H1 (cell line): ENCODE measurements at regions not wholly inside any gene's neighbourhood (a gene's known extent, or its start where the extent isn't known, plus 50 kb on each side); places are given as distances from the start of the nearest gene placed in this dataset.

Source experiments
- CTCF ChIA-PET: fragments of 300-600 bp; sonication (Branson Sonifier 250); formaldehyde crosslinking; loops from one replicate; lab custom pipeline; 2021; ENCODE audit not compliant: partially characterized antibody; lab: Charles Lee
- POLR2A ChIA-PET: fragments of 300-600 bp; sonication (Branson Sonifier 250); formaldehyde crosslinking; loops from one replicate; lab custom pipeline; 2021; ENCODE audit warnings: inconsistent platforms; ENCODE audit not compliant: partially characterized antibody; lab: Charles Lee
- DNase-seq, 2 experiments: peaks; one replicate each; pipeline versions ENCODE4 v3.0.0 to v3.0.0-alpha.2; 2010 to 2022; ENCODE audit warnings: low spot score in 2 of 2, low read depth in 1 of 2, mixed read lengths in 1 of 2
- FAIRE-seq: peaks from 2 replicates; lab custom pipeline; 2011; peaks lifted over from hg19 to GRCh38; lab: Jason Lieb, UNC
- H2AFZ ChIP-seq: 2 replicates; pipeline ENCODE4 v1.8.1; 2012; ENCODE audit warnings: low read length, inconsistent platforms
- H2AK5ac ChIP-seq: 2 replicates; pipeline ENCODE4 v1.6.1; 2013; ENCODE audit warnings: low read depth, low read length
- H2BK120ac ChIP-seq: replicated peaks from 2 replicates; pipeline ENCODE3; 2013; ENCODE audit warnings: low read depth, low read length, inconsistent platforms
- H2BK12ac ChIP-seq: 2 replicates; pipeline ENCODE4 v1.6.1; 2013; ENCODE audit warnings: low read depth, low read length
- H2BK15ac ChIP-seq: 2 replicates; pipeline ENCODE4 v1.6.1; 2013; ENCODE audit warnings: low read length
- H2BK20ac ChIP-seq: 2 replicates; pipeline ENCODE4 v1.6.1; 2013; ENCODE audit warnings: low read length
- H2BK5ac ChIP-seq: 2 replicates; pipeline ENCODE4 v1.6.1; 2013; ENCODE audit warnings: low read depth, low read length
- H3K14ac ChIP-seq: 2 replicates; pipeline ENCODE4 v1.6.1; 2013; ENCODE audit warnings: inconsistent platforms; ENCODE audit not compliant: insufficient read length
- H3K18ac ChIP-seq: 2 replicates; pipeline ENCODE4 v1.6.1; 2013; ENCODE audit warnings: low read length; ENCODE audit errors: extremely low read depth
- H3K23ac ChIP-seq: 2 replicates; pipeline ENCODE4 v1.6.1; 2013; ENCODE audit warnings: inconsistent platforms; ENCODE audit not compliant: insufficient read length
- H3K23me2 ChIP-seq: 2 replicates; pipeline ENCODE4 v1.6.1; 2013; ENCODE audit warnings: low read depth, low read length
- H3K27ac ChIP-seq: 2 replicates; pipeline ENCODE4 v1.6.1; 2011; ENCODE audit warnings: low read depth, low read length, inconsistent platforms
- H3K27me3 ChIP-seq, 4 experiments: replicated peaks in 1 of 4; 1 replicate in 1 of 4; 2 replicates in 3 of 4; pipeline versions ENCODE4 v1.6.1 to v1.8.1; 2011 to 2013; ENCODE audit warnings: low read length in 3 of 4, mild to moderate bottlenecking in 3 of 4, inconsistent platforms in 2 of 4, mixed read lengths in 2 of 4, moderate library complexity in 1 of 4; ENCODE audit not compliant: control insufficient read depth in 3 of 4, insufficient read depth in 3 of 4; ENCODE audit errors: extremely low read depth in 1 of 4
- H3K36me3 ChIP-seq, 4 experiments: 2 replicates each; pipeline versions ENCODE4 v1.6.1 to v1.8.1; 2011 to 2013; ENCODE audit warnings: mild to moderate bottlenecking in 4 of 4, low read length in 3 of 4, moderate library complexity in 2 of 4, control low read depth in 1 of 4, inconsistent platforms in 1 of 4; ENCODE audit not compliant: insufficient read depth in 4 of 4, control insufficient read depth in 2 of 4
- H3K4ac ChIP-seq: replicated peaks from 2 replicates; pipeline ENCODE3; 2013; ENCODE audit warnings: low read length, low read depth, mixed read lengths, inconsistent platforms; ENCODE audit not compliant: insufficient read length
- H3K4me1 ChIP-seq, 4 experiments: replicated peaks in 1 of 4; 1 replicate in 1 of 4; 2 replicates in 3 of 4; pipeline versions ENCODE4 v1.6.1 to v1.8.1; 2011 to 2013; ENCODE audit warnings: low read length in 3 of 4, inconsistent platforms in 2 of 4, mixed read lengths in 1 of 4; ENCODE audit not compliant: insufficient read depth in 4 of 4, control insufficient read depth in 3 of 4
- H3K4me2 ChIP-seq, 2 experiments: 2 replicates each; pipeline versions ENCODE4 v1.6.1 to v1.8.1; 2011 to 2013; ENCODE audit warnings: low read depth in 2 of 2, low read length in 2 of 2, control low read depth in 1 of 2, inconsistent platforms in 1 of 2, mild to moderate bottlenecking in 1 of 2; ENCODE audit not compliant: insufficient read depth in 1 of 2
- H3K4me3 ChIP-seq, 4 experiments: fragments of 200-600, 300-600 bp in 1 of 4; sonication (generic), shearing (Covaris generic), sonication (Bioruptor Twin) in 1 of 4; 2 replicates each; pipeline versions ENCODE4 v1.5.1 to v1.8.1; 2011 to 2016; ENCODE audit warnings: low read length in 4 of 4, low read depth in 3 of 4, control low read depth in 2 of 4, inconsistent platforms in 2 of 4, mild to moderate bottlenecking in 2 of 4, mixed read lengths in 1 of 4, moderate library complexity in 1 of 4; ENCODE audit not compliant: insufficient read depth in 2 of 4; ENCODE audit errors: extremely low read depth in 1 of 4
- H3K56ac ChIP-seq: replicated peaks from 2 replicates; pipeline ENCODE3; 2013; ENCODE audit warnings: low read depth, mild to moderate bottlenecking, mixed read lengths, low read length, inconsistent platforms; ENCODE audit not compliant: insufficient read length
- H3K79me1 ChIP-seq: 2 replicates; pipeline ENCODE4 v1.6.1; 2013; ENCODE audit warnings: low read depth, low read length, control low read depth
- H3K79me2 ChIP-seq, 2 experiments: 2 replicates each; pipeline versions ENCODE4 v1.6.1 to v1.8.1; 2012 to 2013; ENCODE audit warnings: low read length in 2 of 2, mild to moderate bottlenecking in 2 of 2, inconsistent platforms in 1 of 2; ENCODE audit not compliant: insufficient read depth in 2 of 2, control insufficient read depth in 1 of 2
- H3K9ac ChIP-seq, 4 experiments: replicated peaks in 1 of 4; 1 replicate in 1 of 4; 2 replicates in 3 of 4; pipeline versions ENCODE4 v1.6.1 to v1.8.1; 2011 to 2013; ENCODE audit warnings: low read depth in 3 of 4, low read length in 3 of 4, control low read depth in 2 of 4, mild to moderate bottlenecking in 2 of 4, moderate library complexity in 2 of 4, inconsistent platforms in 1 of 4; ENCODE audit errors: extremely low read depth in 1 of 4
- H3K9me3 ChIP-seq, 2 experiments: 2 replicates each; pipeline versions ENCODE4 v1.6.1 to v1.8.1; 2012 to 2013; ENCODE audit warnings: mild to moderate bottlenecking in 2 of 2, moderate library complexity in 2 of 2, control low read depth in 1 of 2, inconsistent platforms in 1 of 2, low read depth in 1 of 2, low read length in 1 of 2, mixed read lengths in 1 of 2; ENCODE audit not compliant: insufficient read depth in 2 of 2
- H4K20me1 ChIP-seq, 2 experiments: replicated peaks in 1 of 2; 2 replicates each; pipeline versions ENCODE3 to v1.8.1; 2011 to 2013; ENCODE audit warnings: inconsistent platforms in 2 of 2, low read length in 2 of 2, mild to moderate bottlenecking in 1 of 2; ENCODE audit not compliant: insufficient read depth in 2 of 2, control insufficient read depth in 1 of 2
- H4K5ac ChIP-seq: 2 replicates; pipeline ENCODE4 v1.6.1; 2013; ENCODE audit warnings: low read length, low read depth, mixed read lengths, inconsistent platforms; ENCODE audit not compliant: insufficient read length
- H4K8ac ChIP-seq: 2 replicates; pipeline ENCODE4 v1.8.0; 2013; ENCODE audit warnings: mild to moderate bottlenecking, moderate library complexity, low read length, inconsistent platforms; ENCODE audit not compliant: insufficient read depth; ENCODE audit errors: extremely low read depth
- H4K91ac ChIP-seq: replicated peaks from 2 replicates; pipeline ENCODE3; 2013; ENCODE audit warnings: low read length, mixed read lengths, inconsistent platforms; ENCODE audit not compliant: insufficient read length
- BACH1 ChIP-seq: IDR thresholded peaks from 2 replicates; pipeline ENCODE4 v1.6.1; 2012; ENCODE audit warnings: low read length, improper control_type of control experiment
- EGR1 ChIP-seq: IDR thresholded peaks from 2 replicates; pipeline ENCODE4 v1.6.1; 2011; ENCODE audit warnings: low read depth, low read length, borderline replicate concordance
- SUZ12 ChIP-seq: fragments of 200-600 bp; sonication (generic); IDR thresholded peaks from 2 replicates; pipeline ENCODE4 v1.6.1; 2012; ENCODE audit warnings: mild to moderate bottlenecking, inconsistent platforms, low read length, moderate library complexity, mixed read lengths
- WGBS, 2 experiments: shearing (Covaris generic) in 1 of 2; methylation state at CpG; one replicate each; pipeline versions ENCODE4 v1.1.6 to v1.1.7; 2013 to 2015; ENCODE audit warnings: low lambda C conversion rate in 2 of 2, mixed read lengths in 2 of 2, inconsistent platforms in 1 of 2, low coverage in 1 of 2, missing lambda C conversion rate in 1 of 2; ENCODE audit not compliant: insufficient replicate concordance in 2 of 2, insufficient coverage in 1 of 2, insufficient read length in 1 of 2; ENCODE audit errors: extremely low coverage in 1 of 2, missing lambda C conversion rate in 1 of 2; 5-methylcytosine and 5-hydroxymethylcytosine counted together

DNA sequence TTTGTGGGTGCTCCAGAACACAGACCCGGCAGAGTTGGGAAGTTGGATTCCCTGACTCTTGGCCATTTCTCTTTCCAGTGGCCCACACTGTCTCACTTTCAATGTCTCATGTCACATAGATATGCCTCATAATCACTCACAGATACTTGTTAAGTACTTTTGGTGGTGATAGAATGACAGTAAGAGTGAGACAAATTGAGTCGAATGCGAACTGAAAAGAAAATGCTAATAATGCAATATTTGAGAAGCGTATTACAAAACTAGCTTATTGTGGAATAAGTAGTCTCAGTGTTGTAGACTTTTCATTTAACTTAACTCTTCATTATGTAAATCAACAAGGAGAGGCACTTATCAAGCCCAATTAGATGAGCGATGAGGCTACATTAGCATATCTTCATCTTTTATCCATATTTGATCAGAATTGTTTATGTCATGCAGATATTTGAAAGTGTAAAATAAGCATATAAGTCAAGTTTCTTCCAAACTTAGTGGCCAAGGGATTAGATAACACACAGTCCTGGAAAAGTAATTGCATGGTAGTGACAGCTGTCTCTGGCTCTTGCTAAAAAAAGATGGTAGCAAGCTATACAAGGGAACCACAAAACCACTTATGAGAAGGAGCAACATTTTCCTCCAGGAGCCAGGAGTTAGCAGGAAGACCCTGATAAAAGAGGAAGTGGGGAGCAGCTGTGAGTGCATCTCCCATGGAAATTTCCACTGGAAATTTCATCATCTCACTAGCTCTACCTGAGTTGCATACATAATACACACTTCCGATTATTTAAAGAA, 243.6 kb downstream of the ARRDC4 start:
- H3K9me3 ChIP-seq: no peaks in the 10 kb centered on the region
- no peak overlapping the region for H2AFZ ChIP-seq
- no peak overlapping the region for H2AK5ac ChIP-seq
- H3K4me1 ChIP-seq: no peaks in the 10 kb centered on the region
- no peak for FAIRE-seq
- H3K14ac ChIP-seq: no peak overlapping the region
- no peaks in the 10 kb centered on the region for H3K79me1 ChIP-seq
- H3K9ac ChIP-seq: no peak overlapping the region
- H3K23me2 ChIP-seq: no peaks in the 10 kb centered on the region
- no peak overlapping the region for H2BK5ac ChIP-seq
- no peak overlapping the region for H4K91ac ChIP-seq
- H3K23ac ChIP-seq: no peak overlapping the region
- no peak overlapping the region for H2BK15ac ChIP-seq
- no peaks in the 10 kb centered on the region for H3K79me2 ChIP-seq
- no peak overlapping the region for H3K4ac ChIP-seq
- ChIA-PET CTCF (interaction anchor here (1.3 kb wide), 2 partner anchors 26 to 89 kb away, joined by 3 to 5 read pairs; no protein-coding TSS in a partner anchor), POLR2A (no interaction called here)
- no peak overlapping the region for H2BK12ac ChIP-seq
- H3K27ac ChIP-seq: no peak overlapping the region
- H3K4me2 ChIP-seq: no peak overlapping the region
- no peaks in the 10 kb centered on the region for H3K27me3 ChIP-seq
- H4K8ac ChIP-seq: no peak overlapping the region
- no peaks in the 10 kb centered on the region for H4K20me1 ChIP-seq
- H4K5ac ChIP-seq: no peak overlapping the region
- H3K18ac ChIP-seq: no peak overlapping the region
- no peak overlapping the region for H3K4me3 ChIP-seq
- no peak for DNase-seq
- H3K56ac ChIP-seq: no peak overlapping the region
- H2BK20ac ChIP-seq: no peak overlapping the region
- H2BK120ac ChIP-seq: no peak overlapping the region
- 84% methylated on average over 6 of the region's 6 CpGs; no CpG with 5 or more reads in 1 of the 2 experiments for WGBS, 2 experiments
- H3K36me3 ChIP-seq: no peaks in the 10 kb centered on the region
- TF ChIP-seq SUZ12 (no peak), BACH1 (no peak), EGR1 (no peak)
